Gastrocnemius medialis (tissue), 4 donors: ENCODE measurements at regions not wholly inside any gene's neighbourhood (a gene's known extent, or its start where the extent isn't known, plus 50 kb on each side); places are given as distances from the start of the nearest gene placed in this dataset.

Experiments used
- ATAC-seq, 2 donors: fragments of 150-250 bp; one replicate each; pipeline ENCODE4 v1.9.1; 2016
- DNase-seq, 2 donors: peaks; one replicate each; pipeline ENCODE4 v3.0.0-alpha.2; 2019
- H3K27ac ChIP-seq, 4 donors: fragments of 200-600 bp; sonication (generic); 1 replicate in 1 of 4; 2 replicates in 3 of 4; pipeline ENCODE4 v1.5.1; 2016 to 2018; ENCODE audit warnings: mild to moderate bottlenecking in 2 of 4, moderate library complexity in 1 of 4
- H3K27me3 ChIP-seq, 3 donors: fragments of 200-600 bp; sonication (generic) in 2 of 3; 1 replicate in 1 of 3; 2 replicates in 2 of 3; pipeline versions ENCODE4 v1.5.1 to v1.6.0; 2016 to 2019; ENCODE audit warnings: mild to moderate bottlenecking in 1 of 3, moderate library complexity in 1 of 3
- H3K36me3 ChIP-seq, 2 donors: fragments of 200-600 bp; sonication (generic) in 1 of 2; one replicate each; pipeline ENCODE4 v1.5.1; 2017 to 2018
- H3K4me1 ChIP-seq, 2 donors: fragments of 200-600 bp; sonication (generic) in 1 of 2; one replicate each; pipeline ENCODE4 v1.5.1; 2016 to 2017; ENCODE audit warnings: mild to moderate bottlenecking in 2 of 2
- H3K4me3 ChIP-seq, 4 donors: fragments of 200-600 bp; sonication (generic) in 3 of 4; 1 replicate in 1 of 4; 2 replicates in 3 of 4; pipeline ENCODE4 v1.5.1; 2016 to 2019; ENCODE audit warnings: mild to moderate bottlenecking in 2 of 4
- H3K9me3 ChIP-seq, 3 donors: fragments of 200-600 bp; sonication (generic) in 2 of 3; 1 replicate in 1 of 3; 2 replicates in 2 of 3; pipeline ENCODE4 v1.5.1; 2016 to 2019
- POLR2A ChIP-seq, 2 donors: fragments of 450-650 bp; IDR thresholded peaks; one replicate each; pipeline ENCODE4 v1.6.1; 2017; ENCODE audit warnings: antibody characterized with exemption in 2 of 2, mild to moderate bottlenecking in 2 of 2, moderate library complexity in 2 of 2
- in situ Hi-C, 4 donors: fragments of 200-750 bp; cut with MboI; loops; one replicate each; pipeline versions ENCODE4 v1.15.0 to v1.8.0; 2017; ENCODE audit warnings: low sequenced_read_pairs in 4 of 4
- intact Hi-C: fragments of 100-400 bp; cut with DNase I; formaldehyde crosslinking; loops from one replicate; pipeline ENCODE4 v1.15.1; 2023; ENCODE audit warnings: low total_unique reads
- TF ChIP-seq, protein P1 (sequence below), 5 experiments: fragments of 450-650 bp in 3 of 5; fragments of 200-600 bp in 2 of 5; sonication (generic) in 2 of 5; IDR thresholded peaks in 4 of 5; conservative IDR thresholded peaks in 1 of 5; 1 replicate in 4 of 5; 2 replicates in 1 of 5; pipeline ENCODE4 v1.5.1; 2016 to 2019; ENCODE audit warnings: antibody characterized with exemption in 5 of 5, mild to moderate bottlenecking in 3 of 5, moderate library complexity in 3 of 5

DNA sequence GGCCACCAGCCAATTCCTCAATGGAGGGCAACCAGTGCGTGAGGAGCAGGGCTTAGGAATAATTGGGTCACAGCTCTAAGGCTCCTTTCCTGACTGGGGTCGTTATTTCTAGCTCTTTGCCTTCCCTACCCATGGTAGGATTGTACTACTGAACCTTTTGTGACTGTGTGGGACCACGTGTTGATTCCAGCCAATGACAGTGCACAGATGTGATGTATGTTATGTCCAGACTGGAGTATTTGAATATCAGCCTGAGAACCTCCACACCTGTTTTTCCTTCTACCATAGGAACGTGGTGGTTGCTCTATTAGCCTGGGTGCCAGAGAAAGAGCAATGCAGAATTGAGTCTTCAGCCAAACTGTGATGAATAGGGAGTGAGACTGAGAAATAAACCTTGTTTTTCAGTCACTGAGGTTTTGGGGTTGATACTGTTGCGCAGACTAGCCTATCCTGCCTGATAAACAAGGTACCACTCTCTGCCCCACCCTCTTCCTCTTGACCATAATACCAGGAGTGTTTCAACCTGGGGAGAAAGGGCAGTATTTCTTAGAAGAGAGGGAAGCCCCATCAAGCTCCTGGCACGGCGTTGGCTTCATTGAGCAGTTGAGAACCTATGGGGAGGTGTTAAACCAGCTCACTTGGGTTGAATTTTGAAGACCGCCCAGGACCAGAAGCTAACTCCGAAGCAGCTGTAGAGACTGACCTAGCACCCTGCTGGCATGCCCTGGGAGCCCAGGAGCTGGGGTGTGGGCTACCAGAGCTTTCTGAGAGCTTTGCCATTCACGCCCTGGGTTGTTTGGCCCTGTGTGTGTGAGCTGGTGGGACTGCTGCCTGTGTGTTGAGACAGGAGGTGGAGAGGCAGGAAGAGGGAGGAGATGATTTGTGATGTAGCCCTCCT, 105.5 kb upstream of the BACH2 start:
- peaks cover 0 to 5% (median 4%) of the 10 kb centered on the region in 3 donors for H3K27me3 ChIP-seq
- no peak overlapping the region for H3K4me3 ChIP-seq
- H3K9me3 ChIP-seq: no peaks in the 10 kb centered on the region
- no peak for ATAC-seq
- in situ Hi-C loops: no loop called here
- H3K36me3 ChIP-seq: no peaks in the 10 kb centered on the region
- intact Hi-C loops: no loop called here
- no peak for DNase-seq
- no peak overlapping the region for H3K27ac ChIP-seq
- no peak for TF ChIP-seq POLR2A (IDR thresholded peaks at IDR 0.05)
- TF ChIP-seq, protein P1, sequence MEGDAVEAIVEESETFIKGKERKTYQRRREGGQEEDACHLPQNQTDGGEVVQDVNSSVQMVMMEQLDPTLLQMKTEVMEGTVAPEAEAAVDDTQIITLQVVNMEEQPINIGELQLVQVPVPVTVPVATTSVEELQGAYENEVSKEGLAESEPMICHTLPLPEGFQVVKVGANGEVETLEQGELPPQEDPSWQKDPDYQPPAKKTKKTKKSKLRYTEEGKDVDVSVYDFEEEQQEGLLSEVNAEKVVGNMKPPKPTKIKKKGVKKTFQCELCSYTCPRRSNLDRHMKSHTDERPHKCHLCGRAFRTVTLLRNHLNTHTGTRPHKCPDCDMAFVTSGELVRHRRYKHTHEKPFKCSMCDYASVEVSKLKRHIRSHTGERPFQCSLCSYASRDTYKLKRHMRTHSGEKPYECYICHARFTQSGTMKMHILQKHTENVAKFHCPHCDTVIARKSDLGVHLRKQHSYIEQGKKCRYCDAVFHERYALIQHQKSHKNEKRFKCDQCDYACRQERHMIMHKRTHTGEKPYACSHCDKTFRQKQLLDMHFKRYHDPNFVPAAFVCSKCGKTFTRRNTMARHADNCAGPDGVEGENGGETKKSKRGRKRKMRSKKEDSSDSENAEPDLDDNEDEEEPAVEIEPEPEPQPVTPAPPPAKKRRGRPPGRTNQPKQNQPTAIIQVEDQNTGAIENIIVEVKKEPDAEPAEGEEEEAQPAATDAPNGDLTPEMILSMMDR (IDR thresholded peaks at IDR 0.05 in 4 of 5, conservative IDR thresholded peaks at IDR 0.05 in 1 of 5): no peak
- H3K4me1 ChIP-seq: peaks cover 4 to 9% of the 10 kb centered on the region in 2 donors

DNA sequence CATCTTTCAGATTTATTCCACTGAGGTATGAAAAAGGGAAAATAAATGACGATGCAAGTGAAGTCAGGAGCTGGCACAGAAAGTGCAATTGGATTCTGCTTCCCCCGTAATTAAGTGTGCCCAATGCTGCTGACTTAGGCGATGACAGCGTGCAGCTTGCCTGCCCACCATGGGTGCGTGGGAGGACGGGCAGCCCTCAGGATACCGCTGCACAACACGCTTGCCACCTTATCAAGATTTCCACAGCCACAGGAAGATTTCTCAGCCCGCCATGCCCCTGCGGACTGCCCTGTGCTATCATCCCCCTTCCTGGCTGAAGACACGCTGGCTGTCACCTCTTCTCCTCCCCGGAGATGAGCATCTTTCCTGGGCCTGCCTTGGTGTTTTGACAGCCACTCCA, 103.3 kb upstream of the BACH2 start:
- Histone ChIP-seq H3K27ac (no peak overlapping the region), H3K9me3 (no peaks in the 10 kb centered on the region), H3K4me1 (peaks cover 4 to 9% of the 10 kb centered on the region in 2 donors), H3K36me3 (no peaks in the 10 kb centered on the region), H3K27me3 (peaks cover 0 to 5% (median 4%) of the 10 kb centered on the region in 3 donors), H3K4me3 (no peak overlapping the region)
- in situ Hi-C loops: loop anchor here in 3 of 4 donors (5.0 to 10.0 kb wide), 6 partner anchors 77 to 465 kb away; no protein-coding TSS in a partner anchor
- intact Hi-C loops: loop anchor here (10.0 kb wide), 1 partner anchor 425 kb away; no protein-coding TSS in a partner anchor
- no peak for DNase-seq
- TF ChIP-seq POLR2A (IDR thresholded peaks at IDR 0.05): no peak
- TF ChIP-seq, protein P1 (IDR thresholded peaks at IDR 0.05 in 4 of 5, conservative IDR thresholded peaks at IDR 0.05 in 1 of 5): no peak
- ATAC-seq: no peak

- H3K4me3 ChIP-seq: no peak overlapping the region
- intact Hi-C loops: loop anchor here (10.0 kb wide), 1 partner anchor 423 kb away; no protein-coding TSS in a partner anchor
Observed at GRCh38 chr6:90397929-90398674, 101.5 kb upstream of the BACH2 start.

DNA sequence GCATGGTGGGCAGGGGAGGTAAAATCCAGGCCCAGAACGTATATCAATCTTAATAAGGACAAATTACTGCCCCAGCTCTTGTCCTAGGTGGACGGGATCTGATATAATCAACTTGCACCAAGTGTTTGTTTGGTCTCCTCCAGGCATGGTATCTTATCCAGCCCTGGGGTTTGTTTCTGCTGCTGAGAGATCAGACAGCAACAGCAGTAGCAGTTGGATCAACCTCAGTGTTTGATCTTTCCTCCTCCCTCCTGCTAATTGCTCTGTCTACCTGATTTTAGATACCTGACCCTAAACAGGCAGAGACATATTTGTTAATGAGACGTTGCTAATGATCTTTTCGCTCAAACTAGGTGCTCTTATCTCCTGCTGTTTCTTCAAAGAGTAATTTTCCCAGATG, 100.4 kb upstream of the BACH2 start:
- ATAC-seq (no peak), DNase-seq (no peak)
- no peak overlapping the region for H3K4me3 ChIP-seq
- H3K4me1 ChIP-seq: no peaks in the 10 kb centered on the region
- no peaks in the 10 kb centered on the region for H3K36me3 ChIP-seq
- TF ChIP-seq POLR2A (IDR thresholded peaks at IDR 0.05): no peak
- TF ChIP-seq, protein P1 (IDR thresholded peaks at IDR 0.05 in 4 of 5, conservative IDR thresholded peaks at IDR 0.05 in 1 of 5): no peak
- in situ Hi-C loops (loop anchor here in 3 of 4 donors (5.0 to 10.0 kb wide), 6 partner anchors 80 to 462 kb away; no protein-coding TSS in a partner anchor), intact Hi-C loops (loop anchor here (10.0 kb wide), 1 partner anchor 422 kb away; no protein-coding TSS in a partner anchor)
- no peaks in the 10 kb centered on the region for H3K9me3 ChIP-seq
- H3K27me3 ChIP-seq: peaks cover 0 to 5% (median 4%) of the 10 kb centered on the region in 3 donors
- no peak overlapping the region for H3K27ac ChIP-seq

More at GRCh38 chr6:90397929-90398674, 101.5 kb upstream of the BACH2 start:
- Histone ChIP-seq H3K9me3 (no peaks in the 10 kb centered on the region), H3K36me3 (no peaks in the 10 kb centered on the region), H3K27me3 (peaks cover 0 to 5% (median 4%) of the 10 kb centered on the region in 3 donors), H3K27ac (no peak overlapping the region), H3K4me1 (no peaks in the 10 kb centered on the region)
- in situ Hi-C loops: loop anchor here in 3 of 4 donors (5.0 to 10.0 kb wide), 6 partner anchors 79 to 463 kb away; no protein-coding TSS in a partner anchor
- TF ChIP-seq, protein P1 (IDR thresholded peaks at IDR 0.05 in 4 of 5, conservative IDR thresholded peaks at IDR 0.05 in 1 of 5): no peak
- TF ChIP-seq POLR2A (IDR thresholded peaks at IDR 0.05): no peak
- ATAC-seq: no peak
- DNase-seq: no peak
